OCI-LY3 (cell line): ENCODE measurements at regions not wholly inside any gene's neighbourhood (a gene's known extent, or its start where the extent isn't known, plus 50 kb on each side); places are given as distances from the start of the nearest gene placed in this dataset.

Experiments
- CTCF ChIP-seq: fragments of 200-600, 300-600 bp; sonication (generic); IDR thresholded peaks from 2 replicates; pipeline ENCODE4 v1.5.1; 2014; ENCODE audit warnings: antibody characterized with exemption, low read length, low read depth
- EZH2phosphoT487 ChIP-seq: fragments of 200-600 bp; shearing (Covaris generic); IDR thresholded peaks from 2 replicates; pipeline ENCODE4 v1.6.1; 2018; ENCODE audit warnings: antibody characterized with exemption, mixed run types, low read depth

GRCh38 chr6:144878577-144878976, 593.4 kb downstream of the UTRN start:
- TF ChIP-seq CTCF: no peak
- TF ChIP-seq EZH2phosphoT487: no peak
